Common myeloid progenitor, CD34-positive (primary cell): ENCODE measurements at regions not wholly inside any gene's neighbourhood (a gene's known extent, or its start where the extent isn't known, plus 50 kb on each side); places are given as distances from the start of the nearest gene placed in this dataset.

Source experiments
- CTCF ChIA-PET: fragments of 350-600 bp; sonication (Branson Sonifier 250); formaldehyde crosslinking; loops from one replicate; lab custom pipeline; 2021; ENCODE audit warnings: antibody characterized with exemption; lab: Charles Lee
- POLR2A ChIA-PET: fragments of 350-600 bp; sonication (Branson Sonifier 250); formaldehyde crosslinking; loops from one replicate; lab custom pipeline; 2021; ENCODE audit warnings: antibody characterized with exemption; lab: Charles Lee
- DNase-seq, 3 donors: peaks; one replicate each; pipeline versions ENCODE4 v3.0.0 to v3.0.0-alpha.2; 2013
- H3K27ac ChIP-seq, 2 experiments: 1 replicate in 1 of 2; 2 replicates in 1 of 2; pipeline ENCODE4 v1.7.0; 2013; ENCODE audit warnings: inconsistent platforms in 2 of 2, low read length in 2 of 2, mild to moderate bottlenecking in 2 of 2, low read depth in 1 of 2, moderate library complexity in 1 of 2; ENCODE audit not compliant: severe bottlenecking in 2 of 2, insufficient read depth in 1 of 2, poor library complexity in 1 of 2
- H3K27me3 ChIP-seq, 5 experiments: replicated peaks in 2 of 5; 1 replicate in 3 of 5; 2 replicates in 2 of 5; pipeline versions ENCODE4 v1.6.1 to v1.7.0; 2013; ENCODE audit warnings: low read length in 4 of 5, mild to moderate bottlenecking in 2 of 5, moderate library complexity in 2 of 5, inconsistent platforms in 1 of 5; ENCODE audit not compliant: insufficient read depth in 5 of 5, control insufficient read depth in 4 of 5
- H3K36me3 ChIP-seq, 4 experiments: 1 replicate in 2 of 4; 2 replicates in 2 of 4; pipeline versions ENCODE4 v1.6.1 to v1.7.0; 2013; ENCODE audit warnings: low read length in 3 of 4, control low read depth in 1 of 4, mild to moderate bottlenecking in 1 of 4; ENCODE audit not compliant: control insufficient read depth in 4 of 4, insufficient read depth in 4 of 4
- H3K4me1 ChIP-seq, 4 experiments: 1 replicate in 3 of 4; 2 replicates in 1 of 4; pipeline versions ENCODE4 v1.6.1 to v1.7.1; 2013; ENCODE audit warnings: low read length in 3 of 4, mild to moderate bottlenecking in 3 of 4, control low read depth in 1 of 4, inconsistent platforms in 1 of 4, moderate library complexity in 1 of 4; ENCODE audit not compliant: control insufficient read depth in 4 of 4, insufficient read depth in 4 of 4; ENCODE audit errors: control extremely low read depth in 1 of 4
- H3K4me3 ChIP-seq, 7 experiments: 1 replicate in 4 of 7; 2 replicates in 3 of 7; pipeline versions ENCODE4 v1.5.1 to v1.7.0; 2013; ENCODE audit warnings: mild to moderate bottlenecking in 7 of 7, low read length in 6 of 7, moderate library complexity in 6 of 7, inconsistent platforms in 2 of 7, low read depth in 2 of 7, control low read depth in 1 of 7; ENCODE audit not compliant: insufficient read depth in 4 of 7, control insufficient read depth in 1 of 7; ENCODE audit errors: extremely low read depth in 1 of 7
- H3K9me3 ChIP-seq, 5 experiments: 1 replicate in 4 of 5; 2 replicates in 1 of 5; pipeline versions ENCODE4 v1.6.1 to v1.7.1; 2013; ENCODE audit warnings: low read length in 4 of 5, mild to moderate bottlenecking in 2 of 5, inconsistent platforms in 1 of 5, low read depth in 1 of 5, moderate library complexity in 1 of 5; ENCODE audit not compliant: control insufficient read depth in 4 of 5, insufficient read depth in 2 of 5; ENCODE audit errors: control extremely low read depth in 1 of 5
- WGBS: methylation state at CpG from one replicate; pipeline ENCODE4 v1.1.5; 2013; ENCODE audit not compliant: insufficient coverage; 5-methylcytosine and 5-hydroxymethylcytosine counted together

GRCh38 chr18:28692337-28692736, 515.4 kb upstream of the CDH2 start:
- Histone ChIP-seq H3K4me1 (no peaks in the 10 kb centered on the region), H3K36me3 (no peaks in the 10 kb centered on the region), H3K9me3 (no peaks in the 10 kb centered on the region), H3K4me3 (no peak overlapping the region), H3K27me3 (no peaks in the 10 kb centered on the region), H3K27ac (no peak overlapping the region)
- DNase-seq, result no peak
- POLR2A ChIA-PET, result no interaction called here
- CTCF ChIA-PET, result no interaction called here
- no CpG with 5 or more reads among the region's 1 CpG for WGBS

DNA sequence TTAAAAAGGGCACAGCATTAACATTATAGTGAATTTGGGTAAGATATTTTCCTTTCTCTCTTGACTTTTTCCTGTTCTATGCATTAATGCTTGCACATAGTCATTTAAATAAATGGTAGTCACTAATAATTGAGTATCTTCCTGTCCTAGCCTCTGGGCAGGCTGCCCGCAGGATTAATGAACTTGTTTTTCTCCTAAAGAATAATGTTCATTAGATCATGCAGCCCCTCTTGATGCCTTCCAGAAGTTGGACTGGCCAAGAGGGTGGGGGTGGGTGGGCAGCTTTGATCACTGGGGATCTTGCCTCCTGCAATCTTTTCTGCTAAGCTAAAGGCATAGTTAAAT, 514.5 kb upstream of the CDH2 start:
- no CpG with 5 or more reads among the region's 1 CpG for WGBS
- no peaks in the 10 kb centered on the region for H3K36me3 ChIP-seq
- no peaks in the 10 kb centered on the region for H3K4me1 ChIP-seq
- no peaks in the 10 kb centered on the region for H3K9me3 ChIP-seq
- ChIA-PET POLR2A (no interaction called here), CTCF (no interaction called here)
- no peaks in the 10 kb centered on the region for H3K27me3 ChIP-seq
- H3K27ac ChIP-seq, result no peak overlapping the region
- H3K4me3 ChIP-seq, result no peak overlapping the region
- DNase-seq, result no peak

GRCh38 chr18:28690836-28691495, 514.0 kb upstream of the CDH2 start:
- H3K36me3 ChIP-seq, result no peaks in the 10 kb centered on the region
- ChIA-PET CTCF (no interaction called here), POLR2A (no interaction called here)
- no peak for DNase-seq
- H3K4me3 ChIP-seq, result no peak overlapping the region
- no peaks in the 10 kb centered on the region for H3K27me3 ChIP-seq
- H3K4me1 ChIP-seq, result no peaks in the 10 kb centered on the region
- WGBS, result 97% methylated on average over 3 of the region's 6 CpGs
- no peak overlapping the region for H3K27ac ChIP-seq
- no peaks in the 10 kb centered on the region for H3K9me3 ChIP-seq

GRCh38 chr18:28690100-28690499, 513.2 kb upstream of the CDH2 start:
- Histone ChIP-seq H3K4me3 (no peak overlapping the region), H3K27ac (no peak overlapping the region), H3K9me3 (no peaks in the 10 kb centered on the region), H3K36me3 (no peaks in the 10 kb centered on the region), H3K4me1 (no peaks in the 10 kb centered on the region), H3K27me3 (no peaks in the 10 kb centered on the region)
- no peak for DNase-seq
- WGBS, result 96% methylated on average over 5 of the region's 5 CpGs
- ChIA-PET POLR2A (no interaction called here), CTCF (no interaction called here)

- Histone ChIP-seq H3K9me3 (no peaks in the 10 kb centered on the region), H3K4me1 (no peaks in the 10 kb centered on the region), H3K27ac (no peak overlapping the region), H3K36me3 (no peaks in the 10 kb centered on the region), H3K4me3 (no peak overlapping the region), H3K27me3 (no peaks in the 10 kb centered on the region)
- 40% methylated on average over 1 of the region's 1 CpG for WGBS
- no peak for DNase-seq
- POLR2A ChIA-PET, result no interaction called here
- CTCF ChIA-PET, result no interaction called here
These were observed 512.7 kb upstream of the CDH2 start for GRCh38 chr18:28689588-28689987.

DNA sequence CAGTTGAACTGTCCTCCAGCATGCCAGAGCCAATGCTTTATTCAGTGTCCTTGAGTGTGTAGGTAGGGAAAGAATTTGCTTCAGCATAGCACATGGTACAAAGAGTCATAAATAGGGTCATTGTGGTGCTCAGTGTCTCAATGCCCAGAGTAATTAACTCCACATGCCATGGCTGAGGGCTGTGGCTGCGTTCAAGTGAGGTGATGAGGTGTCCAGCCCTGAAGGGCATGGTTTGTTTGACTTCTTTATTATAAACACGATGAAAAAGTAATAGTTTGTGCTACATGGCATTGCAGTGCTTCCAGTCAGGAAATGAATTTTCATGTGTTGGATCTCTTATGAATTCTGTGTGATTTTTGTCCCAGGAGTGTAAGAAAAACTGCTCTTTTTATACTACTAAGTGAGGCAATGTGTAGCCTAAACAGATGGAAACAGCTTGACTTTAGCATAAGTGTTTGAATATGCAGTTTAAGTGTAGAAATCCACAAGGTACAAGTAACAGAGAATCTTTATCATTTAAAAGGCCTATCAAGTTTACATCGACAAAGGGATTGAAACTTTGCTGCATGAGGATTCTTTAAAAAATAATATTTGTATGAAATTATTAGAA, 507.9 kb upstream of the CDH2 start:
- Histone ChIP-seq H3K36me3 (no peaks in the 10 kb centered on the region), H3K4me1 (no peaks in the 10 kb centered on the region), H3K9me3 (no peaks in the 10 kb centered on the region), H3K27me3 (no peaks in the 10 kb centered on the region), H3K4me3 (no peak overlapping the region), H3K27ac (no peak overlapping the region)
- DNase-seq, result no peak
- POLR2A ChIA-PET, result no interaction called here
- WGBS, result 100% methylated on average over 1 of the region's 3 CpGs
- CTCF ChIA-PET, result no interaction called here

DNA sequence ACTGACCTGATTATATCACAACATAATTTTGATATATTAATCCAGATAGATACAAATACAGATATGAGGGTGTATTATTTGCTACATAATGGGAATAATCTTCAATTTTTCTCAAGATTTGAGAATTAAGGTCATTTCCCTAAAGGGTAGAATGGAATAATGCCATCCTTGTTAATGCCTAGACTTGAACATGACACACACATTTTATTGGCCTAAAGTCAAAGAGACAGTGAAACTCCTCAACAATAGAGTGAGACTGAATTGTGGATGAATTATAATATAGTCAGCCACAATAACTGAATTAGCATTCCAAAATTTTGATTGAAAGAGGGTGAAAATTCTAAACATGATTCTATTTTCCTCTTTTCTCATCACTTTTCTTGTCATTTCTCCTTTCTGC, 506.0 kb upstream of the CDH2 start:
- ChIA-PET CTCF (no interaction called here), POLR2A (no interaction called here)
- Histone ChIP-seq H3K9me3 (no peaks in the 10 kb centered on the region), H3K27me3 (no peaks in the 10 kb centered on the region), H3K4me3 (no peak overlapping the region), H3K4me1 (no peaks in the 10 kb centered on the region), H3K27ac (no peak overlapping the region), H3K36me3 (no peaks in the 10 kb centered on the region)
- DNase-seq, result no peak
